ENCODE measurements at regions not wholly inside any gene's neighbourhood (a gene's known extent, or its start where the extent isn't known, plus 50 kb on each side); places are given as distances from the start of the nearest gene placed in this dataset.
"Not testable (repeated sequence)": the region's sequence is repeated elsewhere in the genome, so short reads cannot be mapped to it uniquely, and the experiment has no call there.

GRCh38 chr5:162852134-162852533 is 585.3 kb upstream of the CCNG1 start:
- DNase-seq = no peak
- Mint-ChIP-seq H3K27me3 (no peaks in the 10 kb centered on the region), H3K4me1 (no peaks in the 10 kb centered on the region), H3K27ac (no peak overlapping the region), H3K9me3 (peaks cover 11% of the 10 kb centered on the region), H3K36me3 (ENCODE audit: low read depth) (no peaks in the 10 kb centered on the region), H3K4me3 (no peak overlapping the region)
- intact Hi-C loops (cut with micrococcal nuclease) = no loop called here

- no peak overlapping the region for H3K4me3 Mint-ChIP-seq
- peaks cover 6% of the 10 kb centered on the region for H3K9me3 Mint-ChIP-seq
- H3K27ac Mint-ChIP-seq = no peak overlapping the region
- H3K36me3 Mint-ChIP-seq (ENCODE audit: low read depth) = no peaks in the 10 kb centered on the region
- intact Hi-C loops (cut with micrococcal nuclease) = no loop called here
- no peaks in the 10 kb centered on the region for H3K4me1 Mint-ChIP-seq
- H3K27me3 Mint-ChIP-seq = no peaks in the 10 kb centered on the region
- DNase-seq = no peak
Observed at GRCh38 chr5:162858770-162859169, 578.6 kb upstream of the CCNG1 start.

GRCh38 chr5:162870966-162871365 is 566.4 kb upstream of the CCNG1 start:
- Mint-ChIP-seq H3K36me3 (ENCODE audit: low read depth) (no peaks in the 10 kb centered on the region), H3K9me3 (peaks cover 8% of the 10 kb centered on the region), H3K27ac (no peak overlapping the region), H3K4me1 (no peaks in the 10 kb centered on the region), H3K4me3 (no peak overlapping the region), H3K27me3 (no peaks in the 10 kb centered on the region)
- intact Hi-C loops (cut with micrococcal nuclease) = no loop called here
- no peak for DNase-seq

- intact Hi-C loops (cut with micrococcal nuclease) = no loop called here
- Mint-ChIP-seq H3K27ac (no peak overlapping the region), H3K36me3 (ENCODE audit: low read depth) (no peaks in the 10 kb centered on the region), H3K4me3 (no peak overlapping the region), H3K27me3 (no peaks in the 10 kb centered on the region), H3K4me1 (no peaks in the 10 kb centered on the region), H3K9me3 (peaks cover 3% of the 10 kb centered on the region)
- no peak for DNase-seq
Observed at GRCh38 chr5:162882629-162883028, 554.8 kb upstream of the CCNG1 start.

- no peak for DNase-seq
- Mint-ChIP-seq H3K27me3 (no peaks in the 10 kb centered on the region), H3K9me3 (peaks cover 3% of the 10 kb centered on the region), H3K36me3 (ENCODE audit: low read depth) (no peaks in the 10 kb centered on the region), H3K4me1 (no peaks in the 10 kb centered on the region), H3K27ac (no peak overlapping the region), H3K4me3 (no peak overlapping the region)
- intact Hi-C loops (cut with micrococcal nuclease) = no loop called here
Observed at GRCh38 chr5:162886717-162887116, 550.7 kb upstream of the CCNG1 start.

GRCh38 chr5:162888268-162888667 is 549.1 kb upstream of the CCNG1 start:
- Mint-ChIP-seq H3K9me3 (peaks cover 3% of the 10 kb centered on the region), H3K4me1 (no peaks in the 10 kb centered on the region), H3K36me3 (ENCODE audit: low read depth) (no peaks in the 10 kb centered on the region), H3K27ac (no peak overlapping the region), H3K4me3 (no peak overlapping the region), H3K27me3 (no peaks in the 10 kb centered on the region)
- intact Hi-C loops (cut with micrococcal nuclease) = no loop called here
- DNase-seq = no peak

- no peaks in the 10 kb centered on the region for H3K27me3 Mint-ChIP-seq
- no peak for DNase-seq
- intact Hi-C loops (cut with micrococcal nuclease) = no loop called here
- no peak overlapping the region for H3K27ac Mint-ChIP-seq
- H3K9me3 Mint-ChIP-seq = no peaks in the 10 kb centered on the region
- no peak overlapping the region for H3K4me3 Mint-ChIP-seq
- no peaks in the 10 kb centered on the region for H3K36me3 Mint-ChIP-seq (ENCODE audit: low read depth)
- no peaks in the 10 kb centered on the region for H3K4me1 Mint-ChIP-seq
Observed at GRCh38 chr5:162911873-162912272, 525.5 kb upstream of the CCNG1 start.

- Mint-ChIP-seq H3K27ac (no peak overlapping the region), H3K4me3 (no peak overlapping the region), H3K9me3 (no peaks in the 10 kb centered on the region), H3K4me1 (no peaks in the 10 kb centered on the region), H3K36me3 (ENCODE audit: low read depth) (no peaks in the 10 kb centered on the region), H3K27me3 (no peaks in the 10 kb centered on the region)
- intact Hi-C loops (cut with micrococcal nuclease) = no loop called here
- DNase-seq = no peak
Observed at GRCh38 chr5:162916368-162916767, 521.0 kb upstream of the CCNG1 start.

- H3K4me3 Mint-ChIP-seq = no peak overlapping the region
- no peak overlapping the region for H3K27ac Mint-ChIP-seq
- no peaks in the 10 kb centered on the region for H3K27me3 Mint-ChIP-seq
- intact Hi-C loops (cut with micrococcal nuclease) = no loop called here
- H3K4me1 Mint-ChIP-seq = no peaks in the 10 kb centered on the region
- H3K9me3 Mint-ChIP-seq = no peaks in the 10 kb centered on the region
- DNase-seq = no peak
- no peaks in the 10 kb centered on the region for H3K36me3 Mint-ChIP-seq (ENCODE audit: low read depth)
Observed at GRCh38 chr5:162929104-162929503, 508.3 kb upstream of the CCNG1 start.

GRCh38 chr5:162931501-162931900 is 505.9 kb upstream of the CCNG1 start:
- no peak overlapping the region for H3K27ac Mint-ChIP-seq

GRCh38 chr5:162939991-162940390 is 497.4 kb upstream of the CCNG1 start:
- no peak for DNase-seq
- H3K9me3 Mint-ChIP-seq = peaks cover 8% of the 10 kb centered on the region
- H3K4me3 Mint-ChIP-seq = no peak overlapping the region
- H3K27me3 Mint-ChIP-seq = no peaks in the 10 kb centered on the region
- intact Hi-C loops (cut with micrococcal nuclease) = no loop called here
- H3K4me1 Mint-ChIP-seq = no peaks in the 10 kb centered on the region
- H3K36me3 Mint-ChIP-seq (ENCODE audit: low read depth) = no peaks in the 10 kb centered on the region
- H3K27ac Mint-ChIP-seq = no peak overlapping the region

More at GRCh38 chr5:162931501-162931900, 505.9 kb upstream of the CCNG1 start:
- Mint-ChIP-seq H3K36me3 (ENCODE audit: low read depth) (no peaks in the 10 kb centered on the region), H3K4me3 (no peak overlapping the region), H3K9me3 (peaks cover 8% of the 10 kb centered on the region), H3K4me1 (no peaks in the 10 kb centered on the region), H3K27me3 (no peaks in the 10 kb centered on the region)
- no peak for DNase-seq
- intact Hi-C loops (cut with micrococcal nuclease) = no loop called here

- no peak for DNase-seq
- Mint-ChIP-seq H3K4me3 (no peak overlapping the region), H3K27me3 (no peaks in the 10 kb centered on the region), H3K9me3 (peaks cover 4% of the 10 kb centered on the region), H3K27ac (no peak overlapping the region), H3K4me1 (no peaks in the 10 kb centered on the region), H3K36me3 (ENCODE audit: low read depth) (no peaks in the 10 kb centered on the region)
- intact Hi-C loops (cut with micrococcal nuclease) = no loop called here
Observed at GRCh38 chr5:162948677-162949076, 488.7 kb upstream of the CCNG1 start.

GRCh38 chr5:162956570-162956969 is 480.8 kb upstream of the CCNG1 start:
- intact Hi-C loops (cut with micrococcal nuclease) = no loop called here
- Mint-ChIP-seq H3K27me3 (no peaks in the 10 kb centered on the region), H3K9me3 (no peaks in the 10 kb centered on the region), H3K4me3 (no peak overlapping the region), H3K27ac (no peak overlapping the region), H3K36me3 (ENCODE audit: low read depth) (no peaks in the 10 kb centered on the region), H3K4me1 (no peaks in the 10 kb centered on the region)
- DNase-seq = no peak

GRCh38 chr5:162964144-162964543 is 473.3 kb upstream of the CCNG1 start:
- H3K4me3 Mint-ChIP-seq; DNase-seq; H3K36me3 Mint-ChIP-seq (ENCODE audit: low read depth); H3K9me3 Mint-ChIP-seq; H3K4me1 Mint-ChIP-seq; H3K27me3 Mint-ChIP-seq; H3K27ac Mint-ChIP-seq; intact Hi-C loops (cut with micrococcal nuclease): not testable (repeated sequence)

GRCh38 chr5:162990063-162990462 is 447.3 kb upstream of the CCNG1 start:
- Mint-ChIP-seq H3K4me3 (no peak overlapping the region), H3K36me3 (ENCODE audit: low read depth) (no peaks in the 10 kb centered on the region), H3K27me3 (no peaks in the 10 kb centered on the region), H3K4me1 (no peaks in the 10 kb centered on the region), H3K9me3 (peaks cover 3% of the 10 kb centered on the region), H3K27ac (no peak overlapping the region)
- DNase-seq = no peak
- intact Hi-C loops (cut with micrococcal nuclease) = no loop called here
